H1 (cell line): ENCODE measurements at regions not wholly inside any gene's neighbourhood (a gene's known extent, or its start where the extent isn't known, plus 50 kb on each side); places are given as distances from the start of the nearest gene placed in this dataset.

Experiments used
- CTCF ChIA-PET: fragments of 300-600 bp; sonication (Branson Sonifier 250); formaldehyde crosslinking; loops from one replicate; lab custom pipeline; 2021; ENCODE audit not compliant: partially characterized antibody; lab: Charles Lee
- POLR2A ChIA-PET: fragments of 300-600 bp; sonication (Branson Sonifier 250); formaldehyde crosslinking; loops from one replicate; lab custom pipeline; 2021; ENCODE audit warnings: inconsistent platforms; ENCODE audit not compliant: partially characterized antibody; lab: Charles Lee
- DNase-seq, 2 experiments: peaks; one replicate each; pipeline versions ENCODE4 v3.0.0 to v3.0.0-alpha.2; 2010 to 2022; ENCODE audit warnings: low spot score in 2 of 2, low read depth in 1 of 2, mixed read lengths in 1 of 2
- FAIRE-seq: peaks from 2 replicates; lab custom pipeline; 2011; peaks lifted over from hg19 to GRCh38; lab: Jason Lieb, UNC
- H2AFZ ChIP-seq: 2 replicates; pipeline ENCODE4 v1.8.1; 2012; ENCODE audit warnings: low read length, inconsistent platforms
- H2AK5ac ChIP-seq: 2 replicates; pipeline ENCODE4 v1.6.1; 2013; ENCODE audit warnings: low read depth, low read length
- H2BK120ac ChIP-seq: replicated peaks from 2 replicates; pipeline ENCODE3; 2013; ENCODE audit warnings: low read depth, low read length, inconsistent platforms
- H2BK12ac ChIP-seq: 2 replicates; pipeline ENCODE4 v1.6.1; 2013; ENCODE audit warnings: low read depth, low read length
- H2BK15ac ChIP-seq: 2 replicates; pipeline ENCODE4 v1.6.1; 2013; ENCODE audit warnings: low read length
- H2BK20ac ChIP-seq: 2 replicates; pipeline ENCODE4 v1.6.1; 2013; ENCODE audit warnings: low read length
- H2BK5ac ChIP-seq: 2 replicates; pipeline ENCODE4 v1.6.1; 2013; ENCODE audit warnings: low read depth, low read length
- H3K14ac ChIP-seq: 2 replicates; pipeline ENCODE4 v1.6.1; 2013; ENCODE audit warnings: inconsistent platforms; ENCODE audit not compliant: insufficient read length
- H3K18ac ChIP-seq: 2 replicates; pipeline ENCODE4 v1.6.1; 2013; ENCODE audit warnings: low read length; ENCODE audit errors: extremely low read depth
- H3K23ac ChIP-seq: 2 replicates; pipeline ENCODE4 v1.6.1; 2013; ENCODE audit warnings: inconsistent platforms; ENCODE audit not compliant: insufficient read length
- H3K23me2 ChIP-seq: 2 replicates; pipeline ENCODE4 v1.6.1; 2013; ENCODE audit warnings: low read depth, low read length
- H3K27ac ChIP-seq: 2 replicates; pipeline ENCODE4 v1.6.1; 2011; ENCODE audit warnings: low read depth, low read length, inconsistent platforms
- H3K27me3 ChIP-seq, 4 experiments: replicated peaks in 1 of 4; 1 replicate in 1 of 4; 2 replicates in 3 of 4; pipeline versions ENCODE4 v1.6.1 to v1.8.1; 2011 to 2013; ENCODE audit warnings: low read length in 3 of 4, mild to moderate bottlenecking in 3 of 4, inconsistent platforms in 2 of 4, mixed read lengths in 2 of 4, moderate library complexity in 1 of 4; ENCODE audit not compliant: control insufficient read depth in 3 of 4, insufficient read depth in 3 of 4; ENCODE audit errors: extremely low read depth in 1 of 4
- H3K36me3 ChIP-seq, 4 experiments: 2 replicates each; pipeline versions ENCODE4 v1.6.1 to v1.8.1; 2011 to 2013; ENCODE audit warnings: mild to moderate bottlenecking in 4 of 4, low read length in 3 of 4, moderate library complexity in 2 of 4, control low read depth in 1 of 4, inconsistent platforms in 1 of 4; ENCODE audit not compliant: insufficient read depth in 4 of 4, control insufficient read depth in 2 of 4
- H3K4ac ChIP-seq: replicated peaks from 2 replicates; pipeline ENCODE3; 2013; ENCODE audit warnings: low read length, low read depth, mixed read lengths, inconsistent platforms; ENCODE audit not compliant: insufficient read length
- H3K4me1 ChIP-seq, 4 experiments: replicated peaks in 1 of 4; 1 replicate in 1 of 4; 2 replicates in 3 of 4; pipeline versions ENCODE4 v1.6.1 to v1.8.1; 2011 to 2013; ENCODE audit warnings: low read length in 3 of 4, inconsistent platforms in 2 of 4, mixed read lengths in 1 of 4; ENCODE audit not compliant: insufficient read depth in 4 of 4, control insufficient read depth in 3 of 4
- H3K4me2 ChIP-seq, 2 experiments: 2 replicates each; pipeline versions ENCODE4 v1.6.1 to v1.8.1; 2011 to 2013; ENCODE audit warnings: low read depth in 2 of 2, low read length in 2 of 2, control low read depth in 1 of 2, inconsistent platforms in 1 of 2, mild to moderate bottlenecking in 1 of 2; ENCODE audit not compliant: insufficient read depth in 1 of 2
- H3K4me3 ChIP-seq, 4 experiments: fragments of 200-600, 300-600 bp in 1 of 4; sonication (generic), shearing (Covaris generic), sonication (Bioruptor Twin) in 1 of 4; 2 replicates each; pipeline versions ENCODE4 v1.5.1 to v1.8.1; 2011 to 2016; ENCODE audit warnings: low read length in 4 of 4, low read depth in 3 of 4, control low read depth in 2 of 4, inconsistent platforms in 2 of 4, mild to moderate bottlenecking in 2 of 4, mixed read lengths in 1 of 4, moderate library complexity in 1 of 4; ENCODE audit not compliant: insufficient read depth in 2 of 4; ENCODE audit errors: extremely low read depth in 1 of 4
- H3K56ac ChIP-seq: replicated peaks from 2 replicates; pipeline ENCODE3; 2013; ENCODE audit warnings: low read depth, mild to moderate bottlenecking, mixed read lengths, low read length, inconsistent platforms; ENCODE audit not compliant: insufficient read length
- H3K79me1 ChIP-seq: 2 replicates; pipeline ENCODE4 v1.6.1; 2013; ENCODE audit warnings: low read depth, low read length, control low read depth
- H3K79me2 ChIP-seq, 2 experiments: 2 replicates each; pipeline versions ENCODE4 v1.6.1 to v1.8.1; 2012 to 2013; ENCODE audit warnings: low read length in 2 of 2, mild to moderate bottlenecking in 2 of 2, inconsistent platforms in 1 of 2; ENCODE audit not compliant: insufficient read depth in 2 of 2, control insufficient read depth in 1 of 2
- H3K9ac ChIP-seq, 4 experiments: replicated peaks in 1 of 4; 1 replicate in 1 of 4; 2 replicates in 3 of 4; pipeline versions ENCODE4 v1.6.1 to v1.8.1; 2011 to 2013; ENCODE audit warnings: low read depth in 3 of 4, low read length in 3 of 4, control low read depth in 2 of 4, mild to moderate bottlenecking in 2 of 4, moderate library complexity in 2 of 4, inconsistent platforms in 1 of 4; ENCODE audit errors: extremely low read depth in 1 of 4
- H3K9me3 ChIP-seq, 2 experiments: 2 replicates each; pipeline versions ENCODE4 v1.6.1 to v1.8.1; 2012 to 2013; ENCODE audit warnings: mild to moderate bottlenecking in 2 of 2, moderate library complexity in 2 of 2, control low read depth in 1 of 2, inconsistent platforms in 1 of 2, low read depth in 1 of 2, low read length in 1 of 2, mixed read lengths in 1 of 2; ENCODE audit not compliant: insufficient read depth in 2 of 2
- H4K20me1 ChIP-seq, 2 experiments: replicated peaks in 1 of 2; 2 replicates each; pipeline versions ENCODE3 to v1.8.1; 2011 to 2013; ENCODE audit warnings: inconsistent platforms in 2 of 2, low read length in 2 of 2, mild to moderate bottlenecking in 1 of 2; ENCODE audit not compliant: insufficient read depth in 2 of 2, control insufficient read depth in 1 of 2
- H4K5ac ChIP-seq: 2 replicates; pipeline ENCODE4 v1.6.1; 2013; ENCODE audit warnings: low read length, low read depth, mixed read lengths, inconsistent platforms; ENCODE audit not compliant: insufficient read length
- H4K8ac ChIP-seq: 2 replicates; pipeline ENCODE4 v1.8.0; 2013; ENCODE audit warnings: mild to moderate bottlenecking, moderate library complexity, low read length, inconsistent platforms; ENCODE audit not compliant: insufficient read depth; ENCODE audit errors: extremely low read depth
- H4K91ac ChIP-seq: replicated peaks from 2 replicates; pipeline ENCODE3; 2013; ENCODE audit warnings: low read length, mixed read lengths, inconsistent platforms; ENCODE audit not compliant: insufficient read length
- BRCA1 ChIP-seq: IDR thresholded peaks from 2 replicates; pipeline ENCODE4 v1.6.1; 2012; ENCODE audit warnings: low read depth, low read length, improper control_type of control experiment
- CEBPB ChIP-seq: IDR thresholded peaks from 2 replicates; pipeline ENCODE4 v1.6.1; 2012; ENCODE audit warnings: low read depth, low read length
- HDAC6 ChIP-seq: IDR thresholded peaks from one replicate; pipeline ENCODE4 v1.7.1; 2012; ENCODE audit warnings: low read depth, mild to moderate bottlenecking, inconsistent platforms, low read length, moderate library complexity
- KDM4A ChIP-seq: IDR thresholded peaks from one replicate; pipeline ENCODE4 v1.7.1; 2012; ENCODE audit warnings: low read depth, mild to moderate bottlenecking, moderate library complexity, low read length, inconsistent platforms; ENCODE audit not compliant: severe bottlenecking
- RBBP5 ChIP-seq: IDR thresholded peaks from 2 replicates; pipeline ENCODE4 v1.7.1; 2012; ENCODE audit warnings: low read depth, mild to moderate bottlenecking, inconsistent platforms, low read length, moderate library complexity, borderline replicate concordance
- RFX5 ChIP-seq: IDR thresholded peaks from 2 replicates; pipeline ENCODE4 v1.6.1; 2011; ENCODE audit warnings: low read depth, low read length, improper control_type of control experiment, borderline replicate concordance
- TCF12 ChIP-seq: IDR thresholded peaks from 2 replicates; pipeline ENCODE4 v1.6.1; 2011; ENCODE audit warnings: low read depth, mild to moderate bottlenecking, low read length
- WGBS, 2 experiments: shearing (Covaris generic) in 1 of 2; methylation state at CpG; one replicate each; pipeline versions ENCODE4 v1.1.6 to v1.1.7; 2013 to 2015; ENCODE audit warnings: low lambda C conversion rate in 2 of 2, mixed read lengths in 2 of 2, inconsistent platforms in 1 of 2, low coverage in 1 of 2, missing lambda C conversion rate in 1 of 2; ENCODE audit not compliant: insufficient replicate concordance in 2 of 2, insufficient coverage in 1 of 2, insufficient read length in 1 of 2; ENCODE audit errors: extremely low coverage in 1 of 2, missing lambda C conversion rate in 1 of 2; 5-methylcytosine and 5-hydroxymethylcytosine counted together
- TF ChIP-seq, protein P1 (sequence below), 3 experiments: IDR thresholded peaks; 1 replicate in 2 of 3; 2 replicates in 1 of 3; pipeline versions ENCODE4 v1.5.1 to v1.6.1; 2011; ENCODE audit warnings: low read length in 3 of 3, mild to moderate bottlenecking in 3 of 3, inconsistent platforms in 2 of 3, low read depth in 1 of 3, moderate library complexity in 1 of 3; ENCODE audit not compliant: insufficient read depth in 1 of 3; ENCODE audit errors: control extremely low read depth in 1 of 3
- TF ChIP-seq, protein P2 (sequence below): IDR thresholded peaks from 2 replicates; pipeline ENCODE4 v1.6.1; 2011; ENCODE audit warnings: low read length, improper control_type of control experiment

GRCh38 chr2:47288864-47289263 lies 80.2 kb upstream of the EPCAM start:
- FAIRE-seq = no peak
- POLR2A ChIA-PET = interaction anchor here (1.2 kb wide), 1 partner anchor 20 kb away, joined by 3 read pairs; no protein-coding TSS in a partner anchor
- H2BK15ac ChIP-seq = no peak overlapping the region

More at GRCh38 chr2:47288864-47289263, 80.2 kb upstream of the EPCAM start:
- DNase-seq = no peak
- no peak overlapping the region for H3K9ac ChIP-seq
- H3K4me3 ChIP-seq = no peak overlapping the region
- no peaks in the 10 kb centered on the region for H3K4me1 ChIP-seq
- H3K27ac ChIP-seq = no peak overlapping the region
- no peak overlapping the region for H2BK12ac ChIP-seq
- H4K91ac ChIP-seq = no peak overlapping the region
- H4K20me1 ChIP-seq = no peaks in the 10 kb centered on the region
- no peak overlapping the region for H3K56ac ChIP-seq
- H2BK20ac ChIP-seq = no peak overlapping the region
- no peak overlapping the region for H4K5ac ChIP-seq
- H2BK120ac ChIP-seq = no peak overlapping the region
- no peak overlapping the region for H3K14ac ChIP-seq
- H3K23ac ChIP-seq = no peak overlapping the region
- H3K4me2 ChIP-seq = no peak overlapping the region
- H3K79me2 ChIP-seq = no peaks in the 10 kb centered on the region
- no peak overlapping the region for H3K18ac ChIP-seq
- TF ChIP-seq, protein P1, sequence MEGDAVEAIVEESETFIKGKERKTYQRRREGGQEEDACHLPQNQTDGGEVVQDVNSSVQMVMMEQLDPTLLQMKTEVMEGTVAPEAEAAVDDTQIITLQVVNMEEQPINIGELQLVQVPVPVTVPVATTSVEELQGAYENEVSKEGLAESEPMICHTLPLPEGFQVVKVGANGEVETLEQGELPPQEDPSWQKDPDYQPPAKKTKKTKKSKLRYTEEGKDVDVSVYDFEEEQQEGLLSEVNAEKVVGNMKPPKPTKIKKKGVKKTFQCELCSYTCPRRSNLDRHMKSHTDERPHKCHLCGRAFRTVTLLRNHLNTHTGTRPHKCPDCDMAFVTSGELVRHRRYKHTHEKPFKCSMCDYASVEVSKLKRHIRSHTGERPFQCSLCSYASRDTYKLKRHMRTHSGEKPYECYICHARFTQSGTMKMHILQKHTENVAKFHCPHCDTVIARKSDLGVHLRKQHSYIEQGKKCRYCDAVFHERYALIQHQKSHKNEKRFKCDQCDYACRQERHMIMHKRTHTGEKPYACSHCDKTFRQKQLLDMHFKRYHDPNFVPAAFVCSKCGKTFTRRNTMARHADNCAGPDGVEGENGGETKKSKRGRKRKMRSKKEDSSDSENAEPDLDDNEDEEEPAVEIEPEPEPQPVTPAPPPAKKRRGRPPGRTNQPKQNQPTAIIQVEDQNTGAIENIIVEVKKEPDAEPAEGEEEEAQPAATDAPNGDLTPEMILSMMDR (IDR thresholded peaks at IDR 0.05; ENCODE audit: control extremely low read depth in 1 of 3, insufficient read depth in 1 of 3, low read depth in 1 of 3, low read length in 3 of 3) = no peak
- TF ChIP-seq HDAC6 (no peak), BRCA1 (no peak), RBBP5 (no peak), CEBPB (no peak), RFX5 (no peak), TCF12 (no peak), KDM4A (no peak)
- TF ChIP-seq, protein P2, sequence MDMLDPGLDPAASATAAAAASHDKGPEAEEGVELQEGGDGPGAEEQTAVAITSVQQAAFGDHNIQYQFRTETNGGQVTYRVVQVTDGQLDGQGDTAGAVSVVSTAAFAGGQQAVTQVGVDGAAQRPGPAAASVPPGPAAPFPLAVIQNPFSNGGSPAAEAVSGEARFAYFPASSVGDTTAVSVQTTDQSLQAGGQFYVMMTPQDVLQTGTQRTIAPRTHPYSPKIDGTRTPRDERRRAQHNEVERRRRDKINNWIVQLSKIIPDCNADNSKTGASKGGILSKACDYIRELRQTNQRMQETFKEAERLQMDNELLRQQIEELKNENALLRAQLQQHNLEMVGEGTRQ = no peak
- H3K27me3 ChIP-seq = no peaks in the 10 kb centered on the region
- no peak overlapping the region for H2AK5ac ChIP-seq
- no peaks in the 10 kb centered on the region for H3K9me3 ChIP-seq
- H2AFZ ChIP-seq = no peak overlapping the region
- H4K8ac ChIP-seq = no peak overlapping the region
- no peaks in the 10 kb centered on the region for H3K79me1 ChIP-seq
- H3K23me2 ChIP-seq = no peaks in the 10 kb centered on the region
- CTCF ChIA-PET = interaction anchor here (1.0 to 1.4 kb wide), 4 partner anchors 16 to 300 kb away, joined by 3 read pairs; no protein-coding TSS in a partner anchor
- H3K4ac ChIP-seq = no peak overlapping the region
- H3K36me3 ChIP-seq = no peaks in the 10 kb centered on the region
- no peak overlapping the region for H2BK5ac ChIP-seq
- WGBS, 2 experiments = 85% methylated on average over 1 of the region's 1 CpG; no CpG with 5 or more reads in 1 of the 2 experiments
